ENCODE measurements at regions not wholly inside any gene's neighbourhood (a gene's known extent, or its start where the extent isn't known, plus 50 kb on each side); places are given as distances from the start of the nearest gene placed in this dataset.

DNA sequence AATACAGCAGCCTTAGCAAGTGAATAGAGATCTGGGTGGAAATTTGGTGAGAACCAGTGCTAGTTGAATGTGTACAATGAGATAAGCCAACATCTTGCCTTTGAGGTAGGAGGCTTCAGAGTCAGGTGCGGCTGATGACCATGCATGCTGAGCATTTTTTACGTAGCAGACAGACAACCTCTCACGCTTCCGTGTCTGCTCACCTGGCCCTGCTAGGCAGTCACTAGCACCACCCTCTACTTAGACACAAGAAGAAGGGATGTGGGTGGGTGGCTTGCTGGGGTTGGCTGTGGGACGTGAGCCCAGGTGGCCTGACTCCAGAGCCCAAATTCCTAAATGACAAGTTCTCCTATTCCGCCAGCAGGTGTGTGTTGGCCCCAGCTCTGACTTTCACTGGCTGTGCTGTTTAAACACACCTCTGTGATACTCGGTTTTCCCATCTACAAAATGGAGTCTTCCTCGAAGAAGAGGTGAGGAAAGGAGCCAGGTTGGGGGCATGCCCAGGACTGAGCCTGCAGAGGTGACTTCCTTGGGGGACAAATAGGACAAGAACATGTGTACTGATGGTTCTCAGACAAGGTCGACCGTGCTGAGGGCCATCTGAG is 57.8 kb upstream of the BCL11B start:
- no peak for DNase-seq (ENCODE audit: low read depth in 1 of 2, low spot score in 1 of 2)
- TF ChIP-seq JUND (IDR thresholded peaks at IDR 0.05; ENCODE audit: low read depth), result no peak
- in situ Hi-C loops (cut with HindIII; ENCODE audit: low pct_unique_long_range_greater_than_20kb, low sequenced_read_pairs), result no loop called here

DNA sequence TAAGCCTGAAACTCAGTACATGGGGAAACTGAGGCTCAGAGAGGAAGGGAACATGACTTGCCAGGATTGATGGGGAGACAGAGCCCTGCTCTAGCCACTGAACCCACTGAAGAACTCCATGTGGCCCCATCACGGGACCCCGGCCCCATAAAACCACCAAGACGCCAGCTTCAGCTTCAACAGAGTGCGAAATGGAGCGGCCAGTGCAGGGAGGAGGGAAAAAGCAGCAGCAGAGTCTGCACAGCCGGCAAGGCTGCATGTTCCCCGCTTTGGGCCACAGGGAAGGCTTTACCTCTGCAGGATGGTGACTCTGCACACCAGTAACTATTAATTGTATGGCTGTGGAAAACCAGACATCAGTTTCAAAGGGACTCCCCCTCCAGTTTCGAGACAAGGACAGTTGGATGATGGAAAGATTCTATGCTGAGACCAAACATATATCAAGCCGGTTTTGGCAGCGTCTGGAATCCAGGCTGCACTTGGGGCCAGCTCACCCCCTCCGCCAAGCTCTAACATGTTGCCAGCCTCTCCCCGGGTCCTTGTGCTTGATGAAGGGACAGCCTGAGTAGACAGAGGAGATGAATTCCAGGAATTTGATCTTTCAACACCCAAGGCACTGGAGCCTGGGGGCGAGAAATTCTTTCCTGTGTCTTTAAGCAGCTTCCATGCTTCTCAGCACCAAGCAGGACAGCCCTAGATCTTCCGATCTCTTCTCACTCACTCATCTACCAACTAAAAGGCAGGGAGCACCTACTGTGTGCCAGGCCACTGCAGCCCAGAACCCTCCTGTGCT is 55.7 kb upstream of the BCL11B start:
- no peak for TF ChIP-seq JUND (IDR thresholded peaks at IDR 0.05; ENCODE audit: low read depth)
- DNase-seq (ENCODE audit: low read depth in 1 of 2, low spot score in 1 of 2), result peak in 1 of 2 experiments; percentile 44
- in situ Hi-C loops (cut with HindIII; ENCODE audit: low pct_unique_long_range_greater_than_20kb, low sequenced_read_pairs), result no loop called here

DNA sequence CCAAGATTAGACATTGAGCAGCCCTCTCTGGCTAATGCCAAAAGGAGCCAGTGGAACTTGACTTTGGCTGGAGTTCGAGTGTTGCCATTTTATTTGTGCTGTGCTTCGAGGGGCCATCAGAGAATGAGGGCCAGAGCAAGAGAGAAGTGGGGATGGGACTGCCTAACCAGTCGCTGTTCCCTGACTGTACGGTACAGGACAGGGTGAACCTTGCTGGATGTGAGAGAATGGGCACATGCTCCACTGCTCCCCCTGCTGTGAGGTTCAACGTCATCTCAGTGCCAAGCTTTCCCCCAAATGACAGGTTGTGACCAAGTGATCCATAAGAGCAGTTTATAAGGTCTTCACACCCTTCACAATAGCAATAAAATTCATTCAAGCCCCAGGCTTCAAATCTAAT is 55.1 kb upstream of the BCL11B start:
- no peak for TF ChIP-seq JUND (IDR thresholded peaks at IDR 0.05; ENCODE audit: low read depth)
- no peak for DNase-seq (ENCODE audit: low read depth in 1 of 2, low spot score in 1 of 2)
- in situ Hi-C loops (cut with HindIII; ENCODE audit: low pct_unique_long_range_greater_than_20kb, low sequenced_read_pairs), result no loop called here

DNA sequence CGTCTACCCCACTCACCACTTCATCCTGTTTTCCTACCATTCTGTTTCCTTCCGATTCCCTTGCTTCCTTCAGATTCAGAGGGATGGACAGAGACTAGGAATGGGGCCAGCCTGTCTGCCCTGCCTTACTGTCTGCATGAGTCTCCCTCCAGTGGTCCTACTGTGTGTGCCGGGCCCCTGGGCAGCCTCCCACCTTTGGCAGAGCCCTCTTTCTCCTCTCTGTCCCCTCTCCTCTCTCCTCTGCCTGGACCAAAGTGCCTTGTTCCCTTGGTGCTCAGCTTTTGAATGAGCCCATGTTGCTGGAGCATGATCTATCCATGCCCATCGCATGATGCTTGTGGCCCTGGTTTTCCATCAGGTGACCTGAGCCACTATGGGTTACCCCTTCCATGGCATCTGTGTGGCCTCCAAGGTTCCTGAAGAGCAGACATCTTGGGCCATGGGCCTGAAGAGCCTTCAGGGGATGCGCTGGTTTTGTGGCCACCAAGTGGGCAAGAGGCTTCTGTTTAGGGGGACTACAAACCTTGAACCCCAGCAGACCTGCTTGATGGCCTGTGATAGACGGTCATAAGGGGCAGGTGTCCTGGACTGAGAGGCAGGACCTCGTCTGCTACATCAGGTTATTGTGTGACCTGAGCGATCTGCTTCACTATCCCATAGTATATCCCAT is 54.2 kb upstream of the BCL11B start:
- in situ Hi-C loops (cut with HindIII; ENCODE audit: low pct_unique_long_range_greater_than_20kb, low sequenced_read_pairs), result no loop called here
- no peak for DNase-seq (ENCODE audit: low read depth in 1 of 2, low spot score in 1 of 2)
- no peak for TF ChIP-seq JUND (IDR thresholded peaks at IDR 0.05; ENCODE audit: low read depth)

DNA sequence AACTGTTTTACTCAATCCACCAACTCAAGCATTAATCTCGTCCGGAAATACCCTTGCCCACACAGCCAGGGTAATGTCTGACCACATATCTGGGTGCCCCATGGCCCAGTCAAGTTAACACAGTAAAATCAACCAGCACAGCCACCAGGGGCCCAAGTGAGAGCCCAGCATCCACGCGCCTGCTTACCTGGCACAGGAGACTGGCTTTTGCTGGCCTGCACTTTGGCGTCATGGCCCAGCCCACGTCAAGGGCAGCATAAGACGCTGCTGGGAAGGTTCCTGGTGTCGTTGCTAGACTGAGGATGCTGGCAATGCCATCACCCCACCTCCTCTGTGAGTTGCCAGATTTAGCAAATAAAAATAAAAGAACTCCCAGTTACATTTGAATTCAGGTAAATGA is 53.6 kb upstream of the BCL11B start:
- in situ Hi-C loops (cut with HindIII; ENCODE audit: low pct_unique_long_range_greater_than_20kb, low sequenced_read_pairs), result no loop called here
- TF ChIP-seq JUND (IDR thresholded peaks at IDR 0.05; ENCODE audit: low read depth), result no peak
- no peak for DNase-seq (ENCODE audit: low read depth in 1 of 2, low spot score in 1 of 2)

DNA sequence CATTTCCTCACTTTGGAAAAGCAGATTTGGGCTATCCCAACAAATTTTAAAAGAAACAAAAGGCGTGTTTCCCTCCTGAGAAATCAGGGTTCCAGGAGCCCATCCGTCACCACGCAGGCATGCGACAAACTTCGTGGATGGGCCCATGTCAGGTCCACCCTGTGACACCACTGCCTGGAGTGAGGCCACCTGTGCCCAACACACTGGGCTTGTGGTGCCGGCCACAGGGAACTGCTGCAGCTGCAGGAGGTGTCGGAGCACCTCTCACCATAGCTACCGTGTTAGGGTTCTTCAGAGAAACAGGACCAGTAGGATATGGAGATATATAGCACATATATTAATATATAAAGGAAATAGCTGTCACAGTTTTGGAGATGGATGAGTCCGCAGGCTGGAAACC is 53.0 kb upstream of the BCL11B start:
- no peak for DNase-seq (ENCODE audit: low read depth in 1 of 2, low spot score in 1 of 2)
- in situ Hi-C loops (cut with HindIII; ENCODE audit: low pct_unique_long_range_greater_than_20kb, low sequenced_read_pairs), result no loop called here
- no peak for TF ChIP-seq JUND (IDR thresholded peaks at IDR 0.05; ENCODE audit: low read depth)

DNA sequence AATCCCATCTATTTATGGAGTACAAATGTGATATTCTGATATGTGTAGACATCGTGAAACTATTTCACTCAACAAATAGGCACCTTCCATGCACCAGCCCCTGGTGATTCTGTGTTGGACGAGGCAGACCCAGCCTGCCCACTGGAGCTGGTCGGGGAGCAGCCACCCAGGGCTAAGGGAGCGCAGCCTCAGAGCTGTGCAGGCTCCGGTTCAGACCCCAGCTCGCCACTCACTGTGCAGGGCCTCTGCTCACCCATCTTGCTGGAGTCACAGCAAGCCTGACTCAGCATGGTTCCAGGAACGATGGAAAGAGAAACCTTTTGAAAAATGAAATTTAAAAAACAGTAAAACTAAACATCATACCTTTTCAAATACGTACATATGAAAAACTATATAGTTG is 52.3 kb upstream of the BCL11B start:
- DNase-seq (ENCODE audit: low read depth in 1 of 2, low spot score in 1 of 2), result no peak
- in situ Hi-C loops (cut with HindIII; ENCODE audit: low pct_unique_long_range_greater_than_20kb, low sequenced_read_pairs), result no loop called here
- TF ChIP-seq JUND (IDR thresholded peaks at IDR 0.05; ENCODE audit: low read depth), result no peak

DNA sequence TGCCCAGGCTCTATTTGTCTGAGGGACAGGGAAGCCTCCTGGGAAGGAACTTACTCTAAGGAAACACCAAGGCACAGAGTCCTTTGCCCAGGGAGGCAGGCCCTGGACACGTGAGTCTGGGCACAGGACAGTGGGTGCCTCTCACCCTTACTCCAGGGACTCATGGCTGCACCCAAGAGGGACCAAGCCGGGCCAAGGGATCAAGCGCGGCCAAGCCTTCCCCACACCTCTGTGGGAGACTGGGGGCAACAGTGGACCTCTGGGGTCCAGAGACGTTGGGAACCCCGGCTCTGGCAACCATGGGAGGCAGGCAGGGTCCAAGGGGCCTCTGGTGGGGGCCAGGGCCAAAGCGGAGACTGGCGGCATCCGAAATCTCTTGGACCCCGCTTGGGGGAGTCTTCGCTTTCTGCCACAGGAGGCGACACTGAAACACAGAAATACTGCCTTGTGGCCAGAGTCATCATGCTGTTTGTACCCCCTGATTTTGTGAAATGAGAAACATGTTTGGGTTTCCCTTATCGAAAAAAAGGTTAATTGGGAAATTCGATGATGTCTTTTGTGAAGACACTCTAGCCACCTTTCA is 51.7 kb upstream of the BCL11B start:
- in situ Hi-C loops (cut with HindIII; ENCODE audit: low pct_unique_long_range_greater_than_20kb, low sequenced_read_pairs), result no loop called here
- no peak for DNase-seq (ENCODE audit: low read depth in 1 of 2, low spot score in 1 of 2)
- TF ChIP-seq JUND (IDR thresholded peaks at IDR 0.05; ENCODE audit: low read depth), result no peak

DNA sequence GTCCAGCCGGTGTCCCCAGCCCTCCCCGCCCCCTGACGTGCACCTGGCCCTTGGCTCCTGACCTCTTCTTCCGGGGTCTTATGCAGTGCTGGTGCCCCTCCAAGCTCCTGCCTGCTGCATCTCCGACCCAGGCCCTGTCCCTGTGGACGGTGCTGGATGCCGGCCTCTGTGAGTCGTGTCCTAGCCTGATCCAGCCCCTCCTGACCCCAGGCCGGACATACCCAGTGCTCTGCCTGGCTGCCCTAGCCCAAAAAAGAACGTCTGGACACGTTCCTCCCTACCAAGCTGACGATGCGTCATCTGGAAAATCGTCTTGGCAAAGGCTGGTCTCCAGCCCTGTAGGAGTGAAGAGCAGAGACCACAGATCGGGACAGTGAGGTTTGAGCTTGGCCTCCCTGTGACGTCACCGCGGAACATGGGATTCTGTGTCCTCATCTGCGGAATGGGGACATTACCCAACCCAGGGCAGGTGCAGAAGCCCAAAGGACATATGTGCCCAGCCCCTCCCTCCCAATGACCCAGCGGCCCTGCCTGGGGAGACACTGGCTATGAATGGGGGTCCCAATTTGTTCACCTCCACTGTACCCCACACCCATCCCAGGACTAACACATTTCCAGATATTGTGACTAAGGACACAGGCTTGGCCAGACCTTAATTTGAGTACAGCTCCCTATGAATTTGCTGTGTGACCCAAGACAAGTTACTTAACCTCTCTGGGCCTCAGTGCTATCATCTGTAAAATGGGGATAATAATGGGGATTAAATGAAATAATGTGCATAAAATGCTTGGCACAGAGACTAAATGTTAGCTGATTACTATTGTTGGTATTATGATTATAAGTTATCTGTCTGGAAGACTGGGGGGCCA is 51.0 kb upstream of the BCL11B start:
- no peak for TF ChIP-seq JUND (IDR thresholded peaks at IDR 0.05; ENCODE audit: low read depth)
- no peak for DNase-seq (ENCODE audit: low read depth in 1 of 2, low spot score in 1 of 2)
- in situ Hi-C loops (cut with HindIII; ENCODE audit: low pct_unique_long_range_greater_than_20kb, low sequenced_read_pairs), result no loop called here

DNA sequence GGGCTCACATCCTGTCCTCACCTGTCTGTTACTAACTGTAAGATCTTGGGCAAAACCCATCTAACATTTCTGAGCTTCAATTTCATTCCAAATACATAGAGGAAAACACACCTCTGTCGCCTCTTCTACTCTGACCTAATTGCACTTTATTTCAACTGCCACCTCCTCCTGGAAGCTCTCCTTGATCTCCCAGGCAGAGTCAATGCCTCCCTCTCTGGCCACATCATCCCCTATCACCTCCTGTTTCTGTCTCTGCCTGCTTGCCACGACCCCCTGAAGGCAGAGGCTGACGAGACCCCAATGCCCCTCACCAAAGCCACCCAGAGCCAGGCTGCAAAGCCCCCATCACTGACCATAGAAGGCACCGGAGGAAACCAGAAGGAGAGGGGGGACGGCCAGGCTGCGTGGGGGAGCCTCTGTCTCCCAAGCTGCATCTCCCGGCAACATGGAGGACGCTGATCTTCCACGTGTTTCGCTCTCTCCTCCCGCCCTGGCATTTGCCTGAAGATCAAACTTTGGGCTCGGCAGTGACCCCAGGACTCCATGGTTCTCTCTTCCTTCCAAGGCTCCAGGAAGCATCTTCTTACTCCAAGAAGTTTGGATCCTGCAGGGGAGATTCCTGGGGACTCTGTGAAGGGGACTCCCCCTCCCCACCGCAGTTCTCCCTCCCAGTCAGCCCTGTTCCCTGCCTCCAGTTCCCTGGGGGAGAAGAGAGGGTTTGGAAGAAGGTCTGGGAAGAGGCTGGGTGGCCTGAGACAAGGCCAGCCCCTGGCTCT is 50.1 kb upstream of the BCL11B start:
- no peak for TF ChIP-seq JUND (IDR thresholded peaks at IDR 0.05; ENCODE audit: low read depth)
- in situ Hi-C loops (cut with HindIII; ENCODE audit: low pct_unique_long_range_greater_than_20kb, low sequenced_read_pairs), result no loop called here
- DNase-seq (ENCODE audit: low read depth in 1 of 2, low spot score in 1 of 2), result no peak

Data from T47D (cell line).